ENCODE measurements at regions not wholly inside any gene's neighbourhood (a gene's known extent, or its start where the extent isn't known, plus 50 kb on each side); places are given as distances from the start of the nearest gene placed in this dataset.

- peaks cover 27% of the 10 kb centered on the region for H3K27me3 ChIP-seq (replicated peaks; ENCODE audit: control insufficient read depth, insufficient read depth, low read length)
- no peaks in the 10 kb centered on the region for H3K36me3 ChIP-seq (ENCODE audit: control insufficient read depth, insufficient read depth, low read length, severe bottlenecking)
- H3K9ac ChIP-seq (ENCODE audit: low read length), result no peak overlapping the region
- H3K4me1 ChIP-seq (ENCODE audit: control insufficient read depth, insufficient read depth, low read length), result no peaks in the 10 kb centered on the region
- no peak overlapping the region for H3K4me3 ChIP-seq (ENCODE audit: low read length)
- H3K9me3 ChIP-seq (ENCODE audit: control insufficient read depth, low read length), result no peaks in the 10 kb centered on the region
- DNase-seq (ENCODE audit: low read depth), result no peak
Observed at GRCh38 chr21:41110161-41110560, 57.8 kb upstream of the BACE2 start.

- H3K36me3 ChIP-seq (ENCODE audit: control insufficient read depth, insufficient read depth, low read length, severe bottlenecking), result no peaks in the 10 kb centered on the region
- H3K9ac ChIP-seq (ENCODE audit: low read length), result no peak overlapping the region
- no peak for DNase-seq (ENCODE audit: low read depth)
- H3K9me3 ChIP-seq (ENCODE audit: control insufficient read depth, low read length), result no peaks in the 10 kb centered on the region
- no peak overlapping the region for H3K4me3 ChIP-seq (ENCODE audit: low read length)
- H3K27me3 ChIP-seq (replicated peaks; ENCODE audit: control insufficient read depth, insufficient read depth, low read length), result peaks cover 27% of the 10 kb centered on the region
- H3K4me1 ChIP-seq (ENCODE audit: control insufficient read depth, insufficient read depth, low read length), result no peaks in the 10 kb centered on the region
Observed at GRCh38 chr21:41110664-41111063, 57.3 kb upstream of the BACE2 start.

DNA sequence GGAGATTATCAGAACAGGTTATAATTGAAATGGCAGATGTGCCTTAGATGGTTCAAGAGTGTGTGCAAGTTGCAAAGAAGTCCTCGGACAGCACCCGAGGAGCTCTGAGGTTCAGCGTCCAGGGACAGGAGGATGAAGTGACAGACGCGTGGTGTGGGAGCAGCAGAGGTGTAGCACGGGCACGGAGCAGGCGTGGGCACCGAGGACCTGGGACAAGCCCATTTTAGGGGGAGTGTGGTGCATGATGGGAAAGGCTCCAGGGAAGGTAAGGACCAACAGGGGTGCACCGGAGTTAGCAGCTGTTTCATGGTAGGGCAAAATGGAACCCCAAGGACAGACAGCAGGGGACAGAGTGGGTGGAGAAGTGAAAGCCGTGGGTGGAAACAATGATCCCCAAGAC lies 56.3 kb upstream of the BACE2 start:
- Histone ChIP-seq H3K27me3 (replicated peaks; ENCODE audit: control insufficient read depth, insufficient read depth, low read length) (peaks cover 27% of the 10 kb centered on the region), H3K4me1 (ENCODE audit: control insufficient read depth, insufficient read depth, low read length) (no peaks in the 10 kb centered on the region), H3K36me3 (ENCODE audit: control insufficient read depth, insufficient read depth, low read length, severe bottlenecking) (no peaks in the 10 kb centered on the region), H3K9me3 (ENCODE audit: control insufficient read depth, low read length) (no peaks in the 10 kb centered on the region), H3K4me3 (ENCODE audit: low read length) (no peak overlapping the region), H3K9ac (ENCODE audit: low read length) (no peak overlapping the region)
- no peak for DNase-seq (ENCODE audit: low read depth)

DNA sequence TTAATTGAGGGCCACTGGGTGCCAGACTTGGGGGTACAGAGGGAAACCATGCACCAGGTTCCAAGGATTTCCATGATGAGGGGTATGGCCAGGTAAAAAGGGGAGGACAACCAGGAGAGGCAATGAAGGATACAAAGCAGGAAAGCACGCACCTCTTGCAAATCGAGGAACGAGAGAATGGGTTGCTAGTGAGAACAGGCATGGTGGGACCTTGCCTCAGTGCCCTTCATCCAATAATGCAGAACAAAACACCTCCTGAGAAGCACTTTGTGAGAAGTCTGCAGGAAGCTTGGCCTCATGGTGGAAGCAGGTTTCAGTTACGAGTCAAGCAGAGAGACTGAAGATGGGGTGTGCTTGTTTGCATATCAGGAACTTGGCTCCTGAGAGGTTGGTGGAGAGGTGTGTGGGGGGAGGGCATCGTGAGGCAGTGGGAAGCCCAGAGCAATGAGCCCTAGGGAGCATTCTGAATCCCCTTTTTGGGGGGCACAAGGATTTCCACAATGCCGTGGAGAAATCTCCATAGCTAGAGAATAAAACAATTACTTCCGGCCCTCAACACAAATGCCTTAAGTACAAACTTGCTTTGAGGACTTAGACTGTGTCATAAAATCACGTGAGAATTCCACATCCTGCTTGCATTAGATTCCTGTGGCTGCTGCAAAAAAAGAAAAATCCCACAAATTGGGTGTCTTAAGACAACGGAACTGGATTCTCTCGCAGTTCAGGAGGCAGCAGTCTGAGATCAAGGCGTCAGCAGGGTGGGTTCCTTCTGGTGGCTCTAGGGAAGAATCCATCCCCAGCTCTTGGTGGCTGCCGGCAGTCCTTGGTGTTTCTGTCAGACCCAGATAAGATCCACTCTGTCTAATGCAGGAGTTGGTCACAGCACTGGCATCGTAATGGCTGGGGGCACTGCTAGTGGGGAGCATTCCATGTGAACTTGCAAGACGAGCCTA lies 54.9 kb upstream of the BACE2 start:
- Histone ChIP-seq H3K4me1 (ENCODE audit: control insufficient read depth, insufficient read depth, low read length) (no peaks in the 10 kb centered on the region), H3K27me3 (replicated peaks; ENCODE audit: control insufficient read depth, insufficient read depth, low read length) (peaks cover 19% of the 10 kb centered on the region), H3K9ac (ENCODE audit: low read length) (no peak overlapping the region), H3K36me3 (ENCODE audit: control insufficient read depth, insufficient read depth, low read length, severe bottlenecking) (no peaks in the 10 kb centered on the region), H3K4me3 (ENCODE audit: low read length) (peak overlapping the region; percentile 32), H3K9me3 (ENCODE audit: control insufficient read depth, low read length) (no peaks in the 10 kb centered on the region)
- peak; percentile 82 for DNase-seq (ENCODE audit: low read depth)

DNA sequence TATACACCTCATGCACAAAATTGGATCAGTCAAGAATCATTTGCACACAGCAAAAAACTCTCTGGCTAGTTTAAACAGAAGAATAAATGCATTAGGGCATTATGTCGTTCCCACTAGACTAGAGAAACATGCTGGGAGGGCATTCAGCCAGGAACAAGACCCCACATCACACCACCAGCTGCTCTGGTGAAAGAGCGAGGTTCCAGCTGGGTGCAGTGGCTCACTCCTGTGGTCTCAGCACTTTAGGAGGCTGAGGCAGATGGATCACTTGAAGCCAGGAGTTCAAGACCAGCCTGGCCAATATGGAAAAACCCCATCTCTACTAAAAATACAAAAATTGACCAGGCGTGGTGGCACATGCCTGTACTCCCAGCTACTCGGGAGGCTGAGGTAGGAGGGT lies 52.1 kb upstream of the BACE2 start:
- Histone ChIP-seq H3K4me3 (ENCODE audit: low read length) (no peak overlapping the region), H3K4me1 (ENCODE audit: control insufficient read depth, insufficient read depth, low read length) (no peaks in the 10 kb centered on the region), H3K9me3 (ENCODE audit: control insufficient read depth, low read length) (no peaks in the 10 kb centered on the region), H3K9ac (ENCODE audit: low read length) (no peak overlapping the region), H3K36me3 (ENCODE audit: control insufficient read depth, insufficient read depth, low read length, severe bottlenecking) (no peaks in the 10 kb centered on the region), H3K27me3 (replicated peaks; ENCODE audit: control insufficient read depth, insufficient read depth, low read length) (peaks cover 21% of the 10 kb centered on the region)
- DNase-seq (ENCODE audit: low read depth), result no peak
